Mammary epithelial cell (primary cell): ENCODE measurements at regions not wholly inside any gene's neighbourhood (a gene's known extent, or its start where the extent isn't known, plus 50 kb on each side); places are given as distances from the start of the nearest gene placed in this dataset.

Experiments used
- EZH2 ChIP-seq: IDR thresholded peaks from 2 replicates; pipeline ENCODE4 v1.6.1; 2012; ENCODE audit warnings: low read length, inconsistent platforms, borderline replicate concordance
- TF ChIP-seq, protein P1 (sequence below), 2 donors: IDR thresholded peaks in 1 of 2; conservative IDR thresholded peaks in 1 of 2; 2 replicates each; pipeline ENCODE4 v1.5.1; 2011 to 2012; ENCODE audit warnings: inconsistent platforms in 2 of 2, low read length in 2 of 2, mild to moderate bottlenecking in 2 of 2, control low read depth in 1 of 2, low read depth in 1 of 2; ENCODE audit not compliant: insufficient read depth in 1 of 2; ENCODE audit errors: extremely low read depth in 1 of 2

DNA sequence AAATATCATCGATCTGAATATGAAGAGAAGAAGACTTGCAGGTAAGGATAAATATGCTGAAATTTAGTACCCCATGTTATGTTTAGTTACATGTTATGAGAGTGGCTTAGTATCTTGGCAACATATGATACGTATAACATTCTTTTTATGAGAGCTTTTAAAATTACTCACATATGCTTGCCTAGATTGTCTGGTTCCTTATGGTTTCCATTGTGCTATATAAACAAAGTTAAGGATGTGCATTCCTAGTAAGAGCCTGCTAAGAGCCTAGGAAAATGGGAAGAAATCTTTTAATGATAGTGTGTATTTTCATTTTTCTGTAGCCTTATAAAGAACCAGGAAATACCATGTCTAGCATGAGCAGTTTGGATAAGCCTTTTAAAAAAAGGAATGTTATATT is 112.0 kb upstream of the KCNN2 start:
- TF ChIP-seq, protein P1, sequence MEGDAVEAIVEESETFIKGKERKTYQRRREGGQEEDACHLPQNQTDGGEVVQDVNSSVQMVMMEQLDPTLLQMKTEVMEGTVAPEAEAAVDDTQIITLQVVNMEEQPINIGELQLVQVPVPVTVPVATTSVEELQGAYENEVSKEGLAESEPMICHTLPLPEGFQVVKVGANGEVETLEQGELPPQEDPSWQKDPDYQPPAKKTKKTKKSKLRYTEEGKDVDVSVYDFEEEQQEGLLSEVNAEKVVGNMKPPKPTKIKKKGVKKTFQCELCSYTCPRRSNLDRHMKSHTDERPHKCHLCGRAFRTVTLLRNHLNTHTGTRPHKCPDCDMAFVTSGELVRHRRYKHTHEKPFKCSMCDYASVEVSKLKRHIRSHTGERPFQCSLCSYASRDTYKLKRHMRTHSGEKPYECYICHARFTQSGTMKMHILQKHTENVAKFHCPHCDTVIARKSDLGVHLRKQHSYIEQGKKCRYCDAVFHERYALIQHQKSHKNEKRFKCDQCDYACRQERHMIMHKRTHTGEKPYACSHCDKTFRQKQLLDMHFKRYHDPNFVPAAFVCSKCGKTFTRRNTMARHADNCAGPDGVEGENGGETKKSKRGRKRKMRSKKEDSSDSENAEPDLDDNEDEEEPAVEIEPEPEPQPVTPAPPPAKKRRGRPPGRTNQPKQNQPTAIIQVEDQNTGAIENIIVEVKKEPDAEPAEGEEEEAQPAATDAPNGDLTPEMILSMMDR (conservative IDR thresholded peaks at IDR 0.05 in 1 of 2, IDR thresholded peaks at IDR 0.05 in 1 of 2; ENCODE audit: extremely low read depth in 1 of 2, insufficient read depth in 1 of 2, low read depth in 1 of 2, low read length in 2 of 2), result no peak
- no peak for TF ChIP-seq EZH2
